A549 (cell line): ENCODE measurements at regions not wholly inside any gene's neighbourhood (a gene's known extent, or its start where the extent isn't known, plus 50 kb on each side); places are given as distances from the start of the nearest gene placed in this dataset.

Source experiments
- ATAC-seq, 2 experiments: fragments of 200-7000 bp in 1 of 2; fragments of >200 bp in 1 of 2; cut with Nextera tagmentation in 1 of 2; cut with Tn5 transposase in 1 of 2; 3 replicates each; pipeline versions ENCODE4 v1.8.0 to v1.9.1; 2018 to 2020; ENCODE audit warnings: mild to moderate bottlenecking in 1 of 2, moderate library complexity in 1 of 2
- CTCF ChIA-PET: fragments of 300-600 bp; sonication (Branson Sonifier 250); formaldehyde crosslinking; extraction: SDS; loops from one replicate; lab custom pipeline; 2021; ENCODE audit warnings: antibody characterized with exemption, inconsistent platforms; lab: Yijun Ruan, JAX
- POLR2A ChIA-PET: fragments of 350-600 bp; formaldehyde crosslinking; extraction: SDS; loops from one replicate; lab custom pipeline; 2021; ENCODE audit warnings: antibody characterized with exemption, inconsistent platforms; lab: Yijun Ruan, JAX
- DNase-seq, 2 experiments: peaks; one replicate each; pipeline versions ENCODE4 v3.0.0 to v3.0.0-alpha.2; 2011 to 2016; ENCODE audit warnings: low read depth in 1 of 2, low spot score in 1 of 2
- FAIRE-seq: peaks from 2 replicates; lab custom pipeline; 2011; peaks lifted over from hg19 to GRCh38; lab: Jason Lieb, UNC
- H3K27ac ChIP-seq, 2 experiments: fragments of >200 bp; sonication (Bioruptor Twin); formaldehyde crosslinking; 3 replicates each; pipeline ENCODE4 v1.5.1; 2016 to 2017
- H3K4me1 ChIP-seq: fragments of >200 bp; sonication (Bioruptor Twin); formaldehyde crosslinking; 3 replicates; pipeline ENCODE4 v1.6.1; 2016
- H3K4me2 ChIP-seq: fragments of >200 bp; sonication (Bioruptor Twin); formaldehyde crosslinking; 3 replicates; pipeline ENCODE4 v1.6.1; 2016
- H3K4me3 ChIP-seq: fragments of >200 bp; sonication (Bioruptor Twin); formaldehyde crosslinking; 3 replicates; pipeline ENCODE4 v1.5.1; 2016
- H3K9me3 ChIP-seq: fragments of >200 bp; sonication (Bioruptor Twin); formaldehyde crosslinking; 3 replicates; pipeline ENCODE4 v1.6.1; 2016
- BHLHE40 ChIP-seq: IDR thresholded peaks from 2 replicates; pipeline ENCODE4 v1.6.1; 2012; ENCODE audit warnings: low read depth, low read length, inconsistent platforms
- E2F6 ChIP-seq: IDR thresholded peaks from 2 replicates; pipeline ENCODE4 v1.6.1; 2012; ENCODE audit warnings: low read depth, borderline replicate concordance
- FOSL2 ChIP-seq, 2 experiments: fragments of 450-650 bp in 1 of 2; fragments of >200 bp in 1 of 2; sonication (Bioruptor Twin) in 1 of 2; formaldehyde crosslinking; IDR thresholded peaks; 2 replicates each; pipeline versions ENCODE4 v1.5.0 to v1.6.1; 2016 to 2020; ENCODE audit warnings: mild to moderate bottlenecking in 1 of 2, moderate library complexity in 1 of 2
- GATA3 ChIP-seq: IDR thresholded peaks from 2 replicates; pipeline ENCODE4 v1.6.1; 2012; ENCODE audit warnings: borderline replicate concordance
- HOXA7 ChIP-seq: fragments of 250-450 bp; sonication (Bioruptor Pico); IDR thresholded peaks from 2 replicates; pipeline ENCODE4 v1.5.0; 2020; ENCODE audit warnings: mild to moderate bottlenecking, moderate library complexity
- HOXB5 ChIP-seq: fragments of 250-450 bp; sonication (Bioruptor Pico); IDR thresholded peaks from 2 replicates; pipeline ENCODE4 v1.5.0; 2020; ENCODE audit warnings: mild to moderate bottlenecking, moderate library complexity
- NPAS2 ChIP-seq: fragments of 250-450 bp; sonication (Bioruptor Pico); IDR thresholded peaks from 2 replicates; pipeline ENCODE4 v1.8.0; 2022; ENCODE audit warnings: mild to moderate bottlenecking, moderate library complexity, borderline replicate concordance
- NR3C1 ChIP-seq: fragments of >200 bp; sonication (Bioruptor Twin); formaldehyde crosslinking; IDR thresholded peaks from 3 replicates; pipeline ENCODE4 v1.6.1; 2017
- POLR2AphosphoS2 ChIP-seq: conservative IDR thresholded peaks from 2 replicates; pipeline ENCODE4 v1.6.1; 2012; ENCODE audit warnings: low read length, improper control_type of control experiment, inconsistent platforms
- REST ChIP-seq: fragments of 200-600 bp; sonication (generic); IDR thresholded peaks from 2 replicates; pipeline ENCODE4 v1.6.1; 2016; ENCODE audit warnings: antibody characterized with exemption, mild to moderate bottlenecking, moderate library complexity
- RNF2 ChIP-seq: fragments of 200-600 bp; sonication (generic); IDR thresholded peaks from 2 replicates; pipeline ENCODE4 v1.6.1; 2016; ENCODE audit warnings: low read depth, mild to moderate bottlenecking, antibody characterized with exemption, moderate library complexity, borderline replicate concordance
- TFCP2L1 ChIP-seq: fragments of 250-450 bp; sonication (Bioruptor Pico); IDR thresholded peaks from 2 replicates; pipeline ENCODE4 v1.5.0; 2021; ENCODE audit warnings: mild to moderate bottlenecking
- ZC3H11A ChIP-seq: fragments of 450-650 bp; IDR thresholded peaks from 2 replicates; pipeline ENCODE4 v1.6.1; 2014; ENCODE audit warnings: antibody characterized with exemption, mild to moderate bottlenecking
- ZFP36 ChIP-seq: fragments of 450-650 bp; IDR thresholded peaks from 2 replicates; pipeline ENCODE4 v1.6.1; 2014; ENCODE audit warnings: borderline replicate concordance; ENCODE audit not compliant: partially characterized antibody
- WGBS: methylation state at CpG from one replicate; pipeline ENCODE4 v1.1.6; 2017; ENCODE audit errors: missing lambda C conversion rate; 5-methylcytosine and 5-hydroxymethylcytosine counted together
- TF ChIP-seq, protein P1 (sequence below): fragments of >200 bp; sonication (Bioruptor Twin); formaldehyde crosslinking; IDR thresholded peaks from 3 replicates; pipeline ENCODE4 v1.5.1; 2016
- TF ChIP-seq, protein P2 (sequence below): fragments of 250-450 bp; sonication (Bioruptor Pico); IDR thresholded peaks from 2 replicates; pipeline ENCODE4 v1.5.0; 2020; ENCODE audit warnings: low read depth, mild to moderate bottlenecking, moderate library complexity

GRCh38 chr7:1301054-1301881 is 68.6 kb downstream of the UNCX start:
- Histone ChIP-seq H3K4me2 (no peak overlapping the region), H3K4me1 (no peaks in the 10 kb centered on the region), H3K4me3 (no peak overlapping the region), H3K9me3 (no peaks in the 10 kb centered on the region), H3K27ac (no peak overlapping the region)
- DNase-seq: no peak
- no peak for FAIRE-seq
- no peak for ATAC-seq
- POLR2A ChIA-PET: no interaction called here
- WGBS: 62% methylated on average over 16 of the region's 23 CpGs
- CTCF ChIA-PET: interaction anchor here (1.0 to 1.5 kb wide), 6 partner anchors 10 to 125 kb away, joined by 3 to 5 read pairs (median 4); no protein-coding TSS in a partner anchor
- TF ChIP-seq NR3C1 (no peak), TFCP2L1 (CRISPR knock-in tag) (no peak)
- TF ChIP-seq, protein P1, sequence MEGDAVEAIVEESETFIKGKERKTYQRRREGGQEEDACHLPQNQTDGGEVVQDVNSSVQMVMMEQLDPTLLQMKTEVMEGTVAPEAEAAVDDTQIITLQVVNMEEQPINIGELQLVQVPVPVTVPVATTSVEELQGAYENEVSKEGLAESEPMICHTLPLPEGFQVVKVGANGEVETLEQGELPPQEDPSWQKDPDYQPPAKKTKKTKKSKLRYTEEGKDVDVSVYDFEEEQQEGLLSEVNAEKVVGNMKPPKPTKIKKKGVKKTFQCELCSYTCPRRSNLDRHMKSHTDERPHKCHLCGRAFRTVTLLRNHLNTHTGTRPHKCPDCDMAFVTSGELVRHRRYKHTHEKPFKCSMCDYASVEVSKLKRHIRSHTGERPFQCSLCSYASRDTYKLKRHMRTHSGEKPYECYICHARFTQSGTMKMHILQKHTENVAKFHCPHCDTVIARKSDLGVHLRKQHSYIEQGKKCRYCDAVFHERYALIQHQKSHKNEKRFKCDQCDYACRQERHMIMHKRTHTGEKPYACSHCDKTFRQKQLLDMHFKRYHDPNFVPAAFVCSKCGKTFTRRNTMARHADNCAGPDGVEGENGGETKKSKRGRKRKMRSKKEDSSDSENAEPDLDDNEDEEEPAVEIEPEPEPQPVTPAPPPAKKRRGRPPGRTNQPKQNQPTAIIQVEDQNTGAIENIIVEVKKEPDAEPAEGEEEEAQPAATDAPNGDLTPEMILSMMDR: no peak

DNA sequence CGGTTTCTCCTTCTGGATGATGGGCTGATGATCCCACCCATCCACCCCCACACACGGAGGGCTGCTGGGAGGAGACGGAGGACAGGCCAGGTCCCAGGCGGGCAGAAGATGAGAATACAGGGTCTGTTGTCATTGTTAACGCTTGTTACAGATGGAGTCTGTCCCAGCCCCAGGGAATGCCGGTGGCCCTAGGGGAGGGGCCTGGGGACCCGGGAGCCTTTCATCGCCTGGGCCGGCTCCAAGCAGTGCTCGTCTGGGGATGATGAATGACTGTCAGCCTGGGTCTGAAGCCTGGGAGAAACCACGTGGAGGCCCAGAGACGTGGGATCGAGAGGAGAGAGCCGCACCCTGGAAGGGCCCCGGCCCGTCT is 69.2 kb downstream of the UNCX start:
- 78% methylated on average over 15 of the region's 16 CpGs for WGBS
- Histone ChIP-seq H3K4me2 (no peak overlapping the region), H3K4me1 (no peaks in the 10 kb centered on the region), H3K27ac (no peak overlapping the region), H3K9me3 (no peaks in the 10 kb centered on the region), H3K4me3 (no peak overlapping the region)
- no peak for FAIRE-seq
- no peak for DNase-seq
- POLR2A ChIA-PET: no interaction called here
- TF ChIP-seq, protein P2, sequence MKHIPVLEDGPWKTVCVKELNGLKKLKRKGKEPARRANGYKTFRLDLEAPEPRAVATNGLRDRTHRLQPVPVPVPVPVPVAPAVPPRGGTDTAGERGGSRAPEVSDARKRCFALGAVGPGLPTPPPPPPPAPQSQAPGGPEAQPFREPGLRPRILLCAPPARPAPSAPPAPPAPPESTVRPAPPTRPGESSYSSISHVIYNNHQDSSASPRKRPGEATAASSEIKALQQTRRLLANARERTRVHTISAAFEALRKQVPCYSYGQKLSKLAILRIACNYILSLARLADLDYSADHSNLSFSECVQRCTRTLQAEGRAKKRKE: no peak
- TF ChIP-seq GATA3: no peak
- TF ChIP-seq HOXB5: no peak
- TF ChIP-seq, protein P1: no peak
- no peak for TF ChIP-seq NPAS2 (CRISPR knock-in tag)
- TF ChIP-seq BHLHE40: no peak
- TF ChIP-seq E2F6: no peak
- TF ChIP-seq POLR2AphosphoS2: no peak
- TF ChIP-seq RNF2: no peak
- TF ChIP-seq FOSL2 (IDR thresholded peaks at IDR 0.05): no peak
- TF ChIP-seq FOSL2 (CRISPR knock-in tag; IDR thresholded peaks at IDR 0.05): no peak
- TF ChIP-seq ZFP36: no peak
- TF ChIP-seq ZC3H11A: no peak
- TF ChIP-seq REST: no peak
- no peak for TF ChIP-seq HOXA7
- TF ChIP-seq, all 56 proteins: peak for 0
- CTCF ChIA-PET: interaction anchor here (1.0 to 1.2 kb wide), 2 partner anchors 14 to 109 kb away, joined by 3 read pairs; no protein-coding TSS in a partner anchor
- no peak for ATAC-seq
